Stomach (tissue), 8 donors: ENCODE measurements at regions not wholly inside any gene's neighbourhood (a gene's known extent, or its start where the extent isn't known, plus 50 kb on each side); places are given as distances from the start of the nearest gene placed in this dataset.

ENCODE experiments used
- DNase-seq, 2 donors: peaks; one replicate each; pipeline versions ENCODE4 v3.0.0 to v3.0.0-alpha.2; 2013 to 2019
- H3K27ac ChIP-seq, 5 donors: fragments of 200-600 bp in 4 of 5; sonication (generic) in 4 of 5; one replicate each; pipeline ENCODE4 v1.5.1; 2013 to 2019; ENCODE audit warnings: mild to moderate bottlenecking in 1 of 5, moderate library complexity in 1 of 5
- H3K27me3 ChIP-seq, 3 donors: fragments of 200-600 bp; sonication (generic); one replicate each; pipeline ENCODE4 v1.5.1; 2017 to 2019; ENCODE audit warnings: mixed run types in 1 of 3
- H3K36me3 ChIP-seq, 4 donors: fragments of 200-600 bp; sonication (generic); 1 replicate in 3 of 4; 2 replicates in 1 of 4; pipeline ENCODE4 v1.5.1; 2016 to 2019
- H3K4me1 ChIP-seq, 4 donors: fragments of 200-600 bp; sonication (generic); one replicate each; pipeline ENCODE4 v1.5.1; 2016 to 2019
- H3K4me3 ChIP-seq, 4 donors: fragments of 200-600 bp; sonication (generic) in 3 of 4; one replicate each; pipeline ENCODE4 v1.5.1; 2016 to 2019; ENCODE audit warnings: mild to moderate bottlenecking in 1 of 4
- H3K9me3 ChIP-seq, 4 donors: fragments of 200-600 bp; sonication (generic); one replicate each; pipeline ENCODE4 v1.5.1; 2016 to 2019
- EP300 ChIP-seq: sonication (generic); formaldehyde crosslinking; IDR thresholded peaks from one replicate; pipeline ENCODE4 v1.6.1; 2017; ENCODE audit warnings: antibody characterized with exemption
- POLR2A ChIP-seq, 4 donors: fragments of 450-650 bp; IDR thresholded peaks; one replicate each; pipeline ENCODE4 v1.6.1; 2016; ENCODE audit warnings: antibody characterized with exemption in 4 of 4, control low read depth in 2 of 4, mild to moderate bottlenecking in 1 of 4, moderate library complexity in 1 of 4
- POLR2AphosphoS5 ChIP-seq, 3 donors: sonication (generic); formaldehyde crosslinking; IDR thresholded peaks; one replicate each; pipeline ENCODE4 v1.6.1; 2016; ENCODE audit warnings: antibody characterized with exemption in 3 of 3
- WGBS, 5 donors: extraction: QIAGEN DNeasy Blood & Tissue Kit in 3 of 5; methylation state at CpG; one replicate each; pipeline versions ENCODE4 v1.1.5 to v1.1.7; 2013 to 2018; 5-methylcytosine and 5-hydroxymethylcytosine counted together
- intact Hi-C: fragments of 100-400 bp; cut with DNase I; formaldehyde crosslinking; loops from one replicate; pipeline ENCODE4 v1.15.1; 2023; ENCODE audit warnings: low total_unique reads
- TF ChIP-seq, protein P1 (sequence below), 7 experiments: fragments of 450-650 bp in 4 of 7; fragments of 200-600 bp in 3 of 7; sonication (generic) in 3 of 7; IDR thresholded peaks; one replicate each; pipeline ENCODE4 v1.5.1; 2016 to 2019; ENCODE audit warnings: antibody characterized with exemption in 7 of 7, control low read depth in 2 of 7, mild to moderate bottlenecking in 1 of 7
- donor health status: healthy with polysubstance abuse.
- donor health status: Bipolar disorder and iron deficiency.
- donor health status: healthy.

DNA sequence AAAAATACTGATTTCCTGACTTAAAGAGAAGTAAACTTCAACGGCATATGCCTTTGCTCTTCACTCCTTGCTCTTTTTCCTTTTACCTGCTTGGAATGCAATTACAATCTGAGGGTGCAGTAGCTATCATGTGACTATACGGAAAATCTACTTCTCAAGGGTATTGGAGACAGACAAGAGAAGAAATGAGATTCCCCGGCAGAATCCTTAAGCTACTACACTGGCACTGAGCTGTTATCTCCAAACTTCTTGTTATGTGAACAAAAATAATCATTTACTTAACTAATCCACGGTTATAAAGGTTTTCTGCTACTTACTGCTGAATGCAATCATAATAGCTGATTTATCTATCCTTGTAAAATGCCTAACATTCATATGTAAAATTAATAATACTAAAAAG, 118.0 kb upstream of the IFNG-AS1 start:
- Histone ChIP-seq H3K9me3 (no peaks in the 10 kb centered on the region), H3K36me3 (no peaks in the 10 kb centered on the region), H3K4me1 (no peaks in the 10 kb centered on the region), H3K4me3 (no peak overlapping the region), H3K27ac (no peak overlapping the region), H3K27me3 (no peaks in the 10 kb centered on the region)
- TF ChIP-seq POLR2AphosphoS5 (IDR thresholded peaks at IDR 0.05) (no peak), POLR2A (IDR thresholded peaks at IDR 0.05) (no peak), EP300 (no peak)
- TF ChIP-seq, protein P1, sequence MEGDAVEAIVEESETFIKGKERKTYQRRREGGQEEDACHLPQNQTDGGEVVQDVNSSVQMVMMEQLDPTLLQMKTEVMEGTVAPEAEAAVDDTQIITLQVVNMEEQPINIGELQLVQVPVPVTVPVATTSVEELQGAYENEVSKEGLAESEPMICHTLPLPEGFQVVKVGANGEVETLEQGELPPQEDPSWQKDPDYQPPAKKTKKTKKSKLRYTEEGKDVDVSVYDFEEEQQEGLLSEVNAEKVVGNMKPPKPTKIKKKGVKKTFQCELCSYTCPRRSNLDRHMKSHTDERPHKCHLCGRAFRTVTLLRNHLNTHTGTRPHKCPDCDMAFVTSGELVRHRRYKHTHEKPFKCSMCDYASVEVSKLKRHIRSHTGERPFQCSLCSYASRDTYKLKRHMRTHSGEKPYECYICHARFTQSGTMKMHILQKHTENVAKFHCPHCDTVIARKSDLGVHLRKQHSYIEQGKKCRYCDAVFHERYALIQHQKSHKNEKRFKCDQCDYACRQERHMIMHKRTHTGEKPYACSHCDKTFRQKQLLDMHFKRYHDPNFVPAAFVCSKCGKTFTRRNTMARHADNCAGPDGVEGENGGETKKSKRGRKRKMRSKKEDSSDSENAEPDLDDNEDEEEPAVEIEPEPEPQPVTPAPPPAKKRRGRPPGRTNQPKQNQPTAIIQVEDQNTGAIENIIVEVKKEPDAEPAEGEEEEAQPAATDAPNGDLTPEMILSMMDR (IDR thresholded peaks at IDR 0.05): no peak
- no peak for DNase-seq
- WGBS, 5 donors: 62 to 76% (median 68%) methylated on average over 4 of the region's 4 CpGs
- intact Hi-C loops: no loop called here

DNA sequence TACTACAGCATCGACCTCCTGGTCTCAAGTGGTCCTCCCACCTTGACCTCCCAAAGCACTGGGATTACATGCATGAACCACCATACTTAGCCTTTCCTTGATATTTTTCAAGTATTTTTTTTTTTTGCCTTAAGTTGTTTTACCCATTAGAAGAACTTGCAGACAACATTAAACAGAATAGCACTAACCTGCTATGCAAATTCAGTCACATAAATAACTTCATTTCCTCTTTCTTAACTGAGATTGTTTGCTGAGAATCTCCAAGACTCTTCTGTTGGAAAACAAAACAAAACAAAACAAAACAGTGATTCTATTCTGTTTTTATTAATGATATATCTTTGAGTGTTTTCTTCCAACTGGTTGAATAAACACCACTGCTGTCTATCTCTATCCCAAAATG, 115.9 kb upstream of the IFNG-AS1 start:
- WGBS, 5 donors: 77 to 95% (median 88%) methylated on average over 1 of the region's 1 CpG
- H3K4me1 ChIP-seq: no peaks in the 10 kb centered on the region
- H3K4me3 ChIP-seq: no peak overlapping the region
- TF ChIP-seq EP300: no peak
- TF ChIP-seq, protein P1 (IDR thresholded peaks at IDR 0.05): no peak
- intact Hi-C loops: no loop called here
- DNase-seq: no peak
- no peak overlapping the region for H3K27ac ChIP-seq
- no peaks in the 10 kb centered on the region for H3K27me3 ChIP-seq
- no peaks in the 10 kb centered on the region for H3K36me3 ChIP-seq
- H3K9me3 ChIP-seq: no peaks in the 10 kb centered on the region

DNA sequence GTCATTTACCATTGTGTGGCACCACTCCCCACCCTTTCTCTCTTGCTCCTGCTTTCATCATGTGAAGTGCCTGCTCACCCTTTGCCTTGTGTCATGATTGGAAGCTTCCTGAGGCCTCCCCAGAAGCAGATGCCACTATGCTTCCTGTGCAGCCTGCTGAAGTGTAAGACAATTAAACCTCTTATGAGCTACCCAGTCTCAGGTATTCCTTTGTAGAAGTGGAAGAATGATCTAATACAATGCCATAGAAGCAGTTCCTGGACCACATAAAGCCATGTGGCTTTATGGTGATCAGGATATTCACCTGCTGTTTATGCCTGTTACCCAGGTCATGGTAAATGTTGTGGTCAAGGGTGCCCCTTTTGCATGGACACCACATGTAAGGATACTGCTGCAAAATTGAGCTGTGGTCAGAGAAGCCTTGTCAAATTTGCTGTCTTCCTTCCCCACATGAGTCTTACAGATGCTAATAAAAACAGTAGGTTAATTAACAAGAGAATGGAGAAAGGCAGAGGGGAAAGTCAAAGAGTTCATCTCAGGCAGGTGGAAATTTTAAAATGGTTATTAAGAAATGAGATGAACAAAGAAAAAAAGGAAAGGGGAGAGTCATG, 112.8 kb upstream of the IFNG-AS1 start:
- TF ChIP-seq EP300 (no peak), POLR2A (IDR thresholded peaks at IDR 0.05) (no peak), POLR2AphosphoS5 (IDR thresholded peaks at IDR 0.05) (no peak)
- TF ChIP-seq, protein P1 (IDR thresholded peaks at IDR 0.05): no peak
- no peaks in the 10 kb centered on the region for H3K9me3 ChIP-seq
- intact Hi-C loops: no loop called here

DNA sequence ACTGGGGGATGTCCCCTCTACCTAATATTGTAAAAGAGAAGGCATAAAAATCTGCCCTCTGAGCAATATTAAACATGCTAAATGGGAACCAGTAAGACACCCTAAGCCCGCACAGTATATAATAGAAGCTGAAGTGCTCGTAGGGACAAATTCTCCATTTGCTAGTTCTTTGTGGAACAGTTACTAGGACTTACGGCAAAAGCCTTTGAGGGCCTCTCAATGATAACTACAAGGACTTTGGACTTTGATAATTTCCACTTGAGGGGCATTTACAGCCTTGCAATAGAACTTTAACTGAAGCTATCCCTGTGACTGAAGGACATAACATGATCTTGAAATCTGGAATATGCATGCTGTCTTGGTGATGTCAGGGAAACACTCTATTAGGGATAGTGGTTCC, 111.5 kb upstream of the IFNG-AS1 start:
- intact Hi-C loops: no loop called here
- Histone ChIP-seq H3K27me3 (no peaks in the 10 kb centered on the region), H3K36me3 (no peaks in the 10 kb centered on the region), H3K4me1 (no peaks in the 10 kb centered on the region), H3K27ac (no peak overlapping the region), H3K4me3 (no peak overlapping the region), H3K9me3 (no peaks in the 10 kb centered on the region)
- DNase-seq: no peak
- 73 to 84% (median 78%) methylated on average over 3 of the region's 3 CpGs for WGBS, 5 donors
- TF ChIP-seq POLR2AphosphoS5 (IDR thresholded peaks at IDR 0.05): no peak
- TF ChIP-seq, protein P1 (IDR thresholded peaks at IDR 0.05): no peak
- no peak for TF ChIP-seq EP300
- TF ChIP-seq POLR2A (IDR thresholded peaks at IDR 0.05): no peak

More for the DNA sequence above, 112.8 kb upstream of the IFNG-AS1 start:
- Histone ChIP-seq H3K27me3 (no peaks in the 10 kb centered on the region), H3K4me1 (no peaks in the 10 kb centered on the region), H3K27ac (no peak overlapping the region), H3K4me3 (no peak overlapping the region), H3K36me3 (no peaks in the 10 kb centered on the region)
- DNase-seq: no peak
